GM12875 (cell line): ENCODE measurements at regions not wholly inside any gene's neighbourhood (a gene's known extent, or its start where the extent isn't known, plus 50 kb on each side); places are given as distances from the start of the nearest gene placed in this dataset.

ENCODE experiments used
- H3K4me3 ChIP-seq: one replicate; pipeline ENCODE4 v1.5.1; 2011; ENCODE audit warnings: low read depth, low read length, control low read depth
- CTCF ChIP-seq: IDR thresholded peaks from 2 replicates; pipeline ENCODE4 v1.5.1; 2011; ENCODE audit warnings: low read depth, mild to moderate bottlenecking, control low read depth, inconsistent platforms, low read length, moderate library complexity, borderline replicate concordance; ENCODE audit not compliant: insufficient read depth

DNA sequence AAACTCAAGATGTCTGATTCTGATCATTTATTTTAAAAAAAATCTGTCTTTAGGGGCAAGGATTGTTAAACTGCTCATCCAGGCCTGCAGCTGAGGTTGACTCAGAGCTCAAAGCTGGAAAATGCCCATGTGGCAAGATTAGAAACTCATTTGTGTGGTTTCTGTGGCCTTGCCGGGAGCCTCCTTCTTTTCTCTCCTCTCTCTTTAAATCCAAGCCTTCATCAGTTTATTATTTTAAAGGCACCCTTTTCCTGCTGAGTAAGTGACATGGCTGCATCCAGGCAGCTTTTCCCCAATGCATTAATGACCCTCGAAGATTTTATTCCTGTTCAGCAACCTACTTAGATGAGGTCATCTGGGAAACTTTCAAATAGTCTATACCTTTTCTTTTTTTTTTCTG, 221.3 kb upstream of the CDIN1 start:
- H3K4me3 ChIP-seq = no peak overlapping the region
- no peak for TF ChIP-seq CTCF

- TF ChIP-seq CTCF = no peak
- H3K4me3 ChIP-seq = no peak overlapping the region
Observed at GRCh38 chr15:36358523-36358922, 220.9 kb upstream of the CDIN1 start.

GRCh38 chr15:36359286-36359685, 220.1 kb upstream of the CDIN1 start:
- H3K4me3 ChIP-seq = no peak overlapping the region
- no peak for TF ChIP-seq CTCF

DNA sequence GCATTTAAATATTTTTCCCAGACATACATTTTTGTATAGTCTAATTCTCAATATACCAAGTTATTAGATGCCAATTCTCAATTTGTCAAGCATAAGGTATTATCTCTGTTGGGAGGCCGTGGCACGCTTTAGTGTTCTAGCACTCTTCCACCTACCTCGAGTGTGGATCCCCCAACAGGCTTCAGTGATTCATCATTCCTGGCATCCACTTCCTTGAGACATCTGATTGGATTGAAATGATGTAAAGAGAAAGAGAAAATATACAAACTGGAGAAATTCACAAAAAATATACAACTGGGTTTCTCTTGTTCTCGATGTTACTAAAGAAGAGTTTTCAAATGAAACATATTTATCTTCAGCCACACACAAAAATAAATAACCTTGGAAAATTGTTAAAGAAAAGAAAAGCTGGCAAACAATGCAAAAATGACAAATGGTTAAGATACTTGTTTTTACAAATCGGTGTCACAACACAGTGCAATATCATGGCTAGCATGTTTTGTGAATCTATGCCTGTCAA, 218.0 kb upstream of the CDIN1 start:
- no peak overlapping the region for H3K4me3 ChIP-seq
- no peak for TF ChIP-seq CTCF

- H3K4me3 ChIP-seq = no peak overlapping the region
- TF ChIP-seq CTCF = no peak
Observed at GRCh38 chr15:36362509-36362915, 216.9 kb upstream of the CDIN1 start.

- H3K4me3 ChIP-seq = no peak overlapping the region
- TF ChIP-seq CTCF = no peak
Observed at GRCh38 chr15:36363335-36363734, 216.1 kb upstream of the CDIN1 start.

GRCh38 chr15:36364377-36364776, 215.0 kb upstream of the CDIN1 start:
- no peak for TF ChIP-seq CTCF

More at GRCh38 chr15:36364377-36364776, 215.0 kb upstream of the CDIN1 start:
- H3K4me3 ChIP-seq = no peak overlapping the region
